HG02938 (cell line): ENCODE measurements at regions not wholly inside any gene's neighbourhood (a gene's known extent, or its start where the extent isn't known, plus 50 kb on each side); places are given as distances from the start of the nearest gene placed in this dataset.

ENCODE experiments used
- ATAC-seq: cut with Tn5 transposase; IDR thresholded peaks from one replicate; pipeline ENCODE4 v1.9.1; 2021; ENCODE audit warnings: mild to moderate bottlenecking, moderate library complexity; ENCODE audit not compliant: unreplicated experiment

- ATAC-seq, result no peak
Measured at GRCh38 chr2:143965493-143966164, 554.3 kb downstream of the ZEB2 start.

- ATAC-seq, result no peak
Measured at GRCh38 chr2:143964891-143965290, 555.0 kb downstream of the ZEB2 start.

- ATAC-seq, result no peak
Measured at GRCh38 chr2:143960177-143960576, 559.7 kb downstream of the ZEB2 start.

GRCh38 chr2:143957321-143957720 is 562.6 kb downstream of the ZEB2 start:
- ATAC-seq, result no peak

- no peak for ATAC-seq
Measured at GRCh38 chr2:143955401-143956065, 564.4 kb downstream of the ZEB2 start.

- ATAC-seq, result no peak
Measured at GRCh38 chr2:143954844-143955243, 565.1 kb downstream of the ZEB2 start.

GRCh38 chr2:143954186-143954585 is 565.7 kb downstream of the ZEB2 start:
- no peak for ATAC-seq

GRCh38 chr2:143953451-143954030 is 566.4 kb downstream of the ZEB2 start:
- ATAC-seq, result no peak

- ATAC-seq, result no peak
Measured at GRCh38 chr2:143952536-143952935, 567.4 kb downstream of the ZEB2 start.

GRCh38 chr2:143950704-143951103 is 569.2 kb downstream of the ZEB2 start:
- ATAC-seq, result no peak

GRCh38 chr2:143949121-143949848 is 570.6 kb downstream of the ZEB2 start:
- ATAC-seq, result peak; percentile 67

GRCh38 chr2:143948710-143949109 is 571.2 kb downstream of the ZEB2 start:
- ATAC-seq, result no peak

- no peak for ATAC-seq
Measured at GRCh38 chr2:143946436-143947391, 573.2 kb downstream of the ZEB2 start.

GRCh38 chr2:143942486-143942885 is 577.4 kb downstream of the ZEB2 start:
- no peak for ATAC-seq

- no peak for ATAC-seq
Measured at GRCh38 chr2:143940720-143941119, 579.2 kb downstream of the ZEB2 start.

- ATAC-seq, result no peak
Measured at GRCh38 chr2:143939626-143940330, 580.1 kb downstream of the ZEB2 start.

GRCh38 chr2:143937723-143938350 is 582.1 kb downstream of the ZEB2 start:
- ATAC-seq, result peak; percentile 18

- peak; percentile 50 for ATAC-seq
Measured at GRCh38 chr2:143936848-143937722, 582.8 kb downstream of the ZEB2 start.

GRCh38 chr2:143936538-143936847 is 583.4 kb downstream of the ZEB2 start:
- ATAC-seq, result peak; percentile 4
